ENCODE measurements at regions not wholly inside any gene's neighbourhood (a gene's known extent, or its start where the extent isn't known, plus 50 kb on each side); places are given as distances from the start of the nearest gene placed in this dataset.

- no peak for DNase-seq
Measured at GRCh38 chr6:156028335-156029131, 572.9 kb upstream of the NOX3 start.

GRCh38 chr6:156027248-156027626 lies 571.6 kb upstream of the NOX3 start:
- no peak for DNase-seq

- no peak for DNase-seq
Measured at GRCh38 chr6:156026486-156027247, 571.0 kb upstream of the NOX3 start.

- DNase-seq: no peak
Measured at GRCh38 chr6:156024339-156024738, 568.7 kb upstream of the NOX3 start.

GRCh38 chr6:156021746-156022396 lies 566.2 kb upstream of the NOX3 start:
- DNase-seq: no peak

GRCh38 chr6:156017838-156018237 lies 562.2 kb upstream of the NOX3 start:
- no peak for DNase-seq

- no peak for DNase-seq
Measured at GRCh38 chr6:156016186-156016976, 560.7 kb upstream of the NOX3 start.

GRCh38 chr6:156013155-156013554 lies 557.5 kb upstream of the NOX3 start:
- no peak for DNase-seq

- no peak for DNase-seq
Measured at GRCh38 chr6:156009656-156010055, 554.0 kb upstream of the NOX3 start.

- no peak for DNase-seq
Measured at GRCh38 chr6:156004796-156005195, 549.2 kb upstream of the NOX3 start.

- DNase-seq: no peak
Measured at GRCh38 chr6:155996151-155996550, 540.5 kb upstream of the NOX3 start.

- DNase-seq: no peak
Measured at GRCh38 chr6:155995281-155995680, 539.6 kb upstream of the NOX3 start.

GRCh38 chr6:155994086-155994485 lies 538.4 kb upstream of the NOX3 start:
- no peak for DNase-seq

- DNase-seq: no peak
Measured at GRCh38 chr6:155993240-155993639, 537.6 kb upstream of the NOX3 start.

GRCh38 chr6:155985660-155986138 lies 530.1 kb upstream of the NOX3 start:
- no peak for DNase-seq

GRCh38 chr6:155980768-155981079 lies 525.1 kb upstream of the NOX3 start:
- DNase-seq: no peak

- DNase-seq: no peak
Measured at GRCh38 chr6:155980014-155980767, 524.6 kb upstream of the NOX3 start.

GRCh38 chr6:155975506-155975905 lies 519.9 kb upstream of the NOX3 start:
- no peak for DNase-seq

- DNase-seq: no peak
Measured at GRCh38 chr6:155974811-155975323, 519.2 kb upstream of the NOX3 start.

GRCh38 chr6:155974359-155974758 lies 518.7 kb upstream of the NOX3 start:
- DNase-seq: no peak

GRCh38 chr6:155970876-155971708 lies 515.5 kb upstream of the NOX3 start:
- no peak for DNase-seq
